Stimulated activated CD8-positive, alpha-beta memory T cell treated with anti-CD3 and anti-CD28 coated beads, Interleukin-7, amount 100 ng/mL, for 48 hours (primary cell): ENCODE measurements at regions not wholly inside any gene's neighbourhood (a gene's known extent, or its start where the extent isn't known, plus 50 kb on each side); places are given as distances from the start of the nearest gene placed in this dataset.

ENCODE experiments used
- DNase-seq, 2 donors: peaks; one replicate each; pipeline ENCODE4 v3.0.0-alpha.2; 2020; ENCODE audit warnings: low read depth in 1 of 2; ENCODE audit errors: extremely low read depth in 1 of 2

- DNase-seq, result no peak
These were observed 421.0 kb downstream of the DYNC2H1 start for GRCh38 chr11:103530257-103530656.

GRCh38 chr11:103532133-103532788 lies 423.0 kb downstream of the DYNC2H1 start:
- no peak for DNase-seq

DNA sequence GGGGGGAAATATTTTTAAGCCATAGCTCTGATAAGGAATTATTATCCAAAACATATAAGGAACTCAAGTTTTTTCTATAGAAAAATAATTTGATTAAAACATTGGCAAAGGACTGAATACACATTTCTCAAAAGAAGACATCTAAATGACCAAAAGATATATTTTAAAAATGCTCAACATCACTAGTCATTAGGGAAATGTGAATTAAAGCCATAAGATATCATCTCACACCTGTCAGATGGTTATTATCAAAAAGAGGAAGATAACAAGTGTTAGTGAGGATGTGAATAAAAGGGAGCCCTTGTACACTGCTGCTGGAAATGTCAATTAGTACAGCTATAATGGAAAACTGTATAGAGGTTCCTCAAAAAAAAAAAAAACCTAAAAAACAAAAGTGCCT lies 425.0 kb downstream of the DYNC2H1 start:
- no peak for DNase-seq

DNA sequence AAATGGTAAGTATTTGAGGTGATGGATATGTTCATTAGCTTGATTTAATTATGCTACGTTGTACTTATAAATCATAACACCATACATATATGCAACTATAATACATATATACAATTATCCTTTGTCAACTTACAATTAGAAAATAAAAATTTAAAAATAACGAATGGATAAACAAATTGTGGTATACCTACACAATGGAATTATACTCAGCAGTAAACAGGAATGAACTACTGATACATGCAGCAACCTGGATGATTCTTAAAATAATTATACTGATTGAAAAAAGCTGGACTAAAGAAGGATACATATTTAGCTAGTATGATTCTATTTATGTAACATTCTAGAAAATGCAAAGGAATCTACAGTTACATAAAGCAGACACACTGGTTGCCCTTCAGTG lies 425.7 kb downstream of the DYNC2H1 start:
- no peak for DNase-seq

DNA sequence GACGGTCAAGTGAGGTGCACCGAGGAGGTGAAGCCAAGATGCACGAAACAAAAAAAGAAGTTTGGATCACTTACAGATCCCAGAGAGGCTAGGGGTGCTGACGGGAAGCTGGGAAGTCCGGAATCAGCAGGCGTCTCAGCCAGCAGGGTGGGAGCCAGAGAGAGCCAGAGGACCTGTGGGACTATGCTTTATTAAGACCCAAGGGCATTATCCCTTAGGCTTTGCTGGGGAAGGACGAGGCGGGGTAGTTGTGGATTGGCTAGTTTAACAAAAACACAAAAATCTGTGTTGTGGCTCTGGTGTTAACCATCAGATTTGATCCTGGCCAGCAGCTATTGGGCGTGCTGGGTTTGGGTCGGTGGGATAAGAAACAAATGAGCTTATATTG lies 427.1 kb downstream of the DYNC2H1 start:
- DNase-seq, result no peak

- DNase-seq, result no peak
These were observed 428.8 kb downstream of the DYNC2H1 start for GRCh38 chr11:103537904-103538502.

DNA sequence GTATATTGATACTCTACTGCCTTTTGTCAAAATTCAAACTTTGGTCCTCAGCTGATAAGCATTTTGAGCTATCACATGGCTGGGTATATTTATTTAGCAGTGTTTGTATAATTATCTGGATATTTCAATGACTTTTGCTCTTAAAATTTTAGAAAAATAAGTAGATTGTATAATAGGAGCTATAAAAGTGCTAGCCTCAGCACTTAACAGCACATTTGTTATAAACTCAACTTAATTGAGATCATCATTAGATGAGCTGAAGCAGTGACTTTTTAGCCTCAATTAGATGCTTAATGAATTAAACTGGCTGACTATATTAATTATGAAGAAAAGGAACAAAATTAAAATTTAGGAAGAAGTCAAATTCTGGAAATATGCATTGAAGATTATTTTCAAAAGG lies 429.9 kb downstream of the DYNC2H1 start:
- no peak for DNase-seq

DNA sequence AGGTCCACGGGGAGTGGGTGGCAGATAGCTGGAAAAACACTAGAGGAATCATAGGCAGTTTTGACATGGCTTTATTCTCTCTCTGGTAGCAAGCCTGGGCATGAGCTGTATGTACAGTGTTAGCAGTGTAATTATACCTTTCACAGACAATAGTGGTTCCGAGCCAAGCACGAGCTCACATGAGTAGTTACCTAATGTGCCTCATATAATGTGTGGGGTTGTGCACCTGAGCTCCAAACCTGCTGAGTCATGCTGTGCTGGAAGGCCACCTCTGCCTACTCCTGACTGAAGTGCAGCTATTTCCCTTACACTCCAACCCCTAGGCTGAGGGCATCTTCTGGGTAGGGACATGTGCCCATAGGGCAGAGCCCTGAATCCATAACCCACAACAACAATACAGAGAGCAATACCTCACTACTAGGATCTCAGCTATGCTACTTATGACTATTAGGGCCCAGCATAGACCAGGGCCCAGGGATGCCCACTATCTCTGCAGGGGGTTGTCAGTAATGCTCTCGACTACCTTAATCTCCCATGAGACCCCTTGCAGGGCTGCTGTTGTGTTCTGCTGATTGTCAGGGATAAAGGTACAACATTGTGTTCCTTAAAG lies 432.1 kb downstream of the DYNC2H1 start:
- no peak for DNase-seq

- no peak for DNase-seq
These were observed 433.6 kb downstream of the DYNC2H1 start for GRCh38 chr11:103542851-103543250.

- DNase-seq, result no peak
These were observed 434.2 kb downstream of the DYNC2H1 start for GRCh38 chr11:103543456-103543855.

GRCh38 chr11:103544874-103545273 lies 435.6 kb downstream of the DYNC2H1 start:
- no peak for DNase-seq

DNA sequence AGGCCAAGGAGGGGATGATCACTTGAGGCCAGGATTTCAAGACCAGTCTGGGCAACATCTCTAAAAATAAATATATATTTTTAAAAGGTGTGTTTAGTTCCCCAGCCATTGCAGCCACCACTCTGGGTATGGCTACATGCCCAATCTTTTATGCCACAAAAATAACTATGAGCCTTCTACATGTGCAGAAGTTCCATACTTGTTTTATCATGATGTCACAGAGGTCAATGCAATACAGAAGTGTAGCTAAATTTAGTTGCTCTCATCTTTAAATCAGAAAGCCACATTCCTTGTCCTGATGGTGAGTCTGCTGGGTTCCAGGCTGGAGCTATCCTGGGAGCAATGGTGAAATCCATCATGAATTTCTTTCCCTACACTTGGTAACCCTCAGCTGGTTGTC lies 436.3 kb downstream of the DYNC2H1 start:
- DNase-seq, result no peak

DNA sequence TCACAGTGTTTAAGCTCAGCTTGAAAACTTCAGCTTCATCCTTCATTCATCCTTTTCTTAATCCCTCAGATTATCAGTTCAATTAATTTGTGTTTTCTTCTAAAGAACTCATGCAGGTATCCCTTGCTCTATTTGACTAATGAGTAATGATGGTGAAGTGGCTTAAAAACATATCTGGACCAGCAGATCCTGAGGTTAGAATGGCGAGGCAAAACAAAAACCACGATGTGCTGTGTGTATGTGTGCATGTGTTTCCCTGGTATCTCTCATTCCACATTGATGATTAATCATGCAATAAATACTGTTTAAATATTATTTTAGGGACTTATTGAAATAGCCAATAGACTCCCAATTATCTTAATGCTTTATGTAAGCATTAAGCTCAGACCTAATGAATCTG lies 437.0 kb downstream of the DYNC2H1 start:
- no peak for DNase-seq

DNA sequence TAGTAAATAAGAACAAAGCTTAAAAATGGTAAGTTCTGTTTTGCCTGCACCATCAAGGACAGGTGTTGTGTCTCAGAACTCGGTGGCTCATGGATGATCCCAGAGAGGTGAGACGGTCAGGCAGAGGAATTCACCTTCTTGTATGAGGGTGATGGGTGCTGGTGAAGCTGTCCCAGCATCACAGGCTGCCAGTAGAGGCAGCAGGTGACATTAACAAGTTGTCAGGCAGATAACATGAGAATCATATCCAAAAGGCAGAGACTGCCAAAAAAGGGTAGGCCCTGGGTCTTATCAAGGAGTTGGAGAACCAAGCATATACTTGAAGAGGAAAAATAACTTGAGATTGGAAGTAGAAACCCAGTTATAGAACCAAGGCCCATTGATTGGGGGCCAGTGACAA lies 437.8 kb downstream of the DYNC2H1 start:
- no peak for DNase-seq

GRCh38 chr11:103547691-103548090 lies 438.5 kb downstream of the DYNC2H1 start:
- DNase-seq, result no peak

DNA sequence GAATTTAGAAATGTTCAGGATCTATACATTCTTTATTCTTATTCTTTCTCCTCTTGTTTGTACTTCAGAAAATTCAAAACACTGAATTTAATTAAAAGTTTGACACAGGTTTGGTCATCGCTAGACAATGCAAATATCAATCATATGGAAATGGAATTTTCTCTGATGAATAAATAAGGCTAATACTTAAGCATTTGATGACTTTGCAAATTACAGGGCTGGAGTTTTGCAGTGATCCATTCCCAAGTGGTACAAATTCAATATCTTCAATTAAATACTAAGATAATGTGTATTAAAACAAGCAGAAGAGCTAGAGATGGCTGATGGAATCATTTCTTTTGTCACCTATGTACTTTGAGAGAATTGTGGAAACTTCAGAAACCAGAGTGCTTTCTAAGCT lies 439.6 kb downstream of the DYNC2H1 start:
- DNase-seq, result no peak

- no peak for DNase-seq
These were observed 441.6 kb downstream of the DYNC2H1 start for GRCh38 chr11:103550811-103551210.

GRCh38 chr11:103552086-103552485 lies 442.9 kb downstream of the DYNC2H1 start:
- DNase-seq, result no peak

- no peak for DNase-seq
These were observed 446.9 kb downstream of the DYNC2H1 start for GRCh38 chr11:103556171-103556570.

DNA sequence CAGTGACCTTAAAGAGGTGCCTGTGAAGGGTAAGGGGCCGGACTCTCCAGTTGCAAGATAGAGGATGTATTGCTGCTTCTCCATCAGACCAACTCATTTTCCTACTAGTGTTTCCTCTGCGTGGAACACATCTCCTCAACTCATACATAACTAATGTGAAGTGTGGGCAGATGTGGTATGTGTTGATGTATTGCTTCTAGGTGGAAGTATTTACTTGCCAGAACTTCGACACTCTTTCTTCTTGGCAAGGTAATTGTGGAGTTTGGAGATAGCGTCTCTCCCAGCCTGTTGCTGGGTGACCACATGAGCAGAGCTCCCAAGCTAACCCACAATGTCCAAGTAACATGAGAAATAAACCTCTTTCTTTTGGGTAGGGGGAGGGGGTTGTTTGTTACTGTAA lies 456.9 kb downstream of the DYNC2H1 start:
- DNase-seq, result no peak

DNA sequence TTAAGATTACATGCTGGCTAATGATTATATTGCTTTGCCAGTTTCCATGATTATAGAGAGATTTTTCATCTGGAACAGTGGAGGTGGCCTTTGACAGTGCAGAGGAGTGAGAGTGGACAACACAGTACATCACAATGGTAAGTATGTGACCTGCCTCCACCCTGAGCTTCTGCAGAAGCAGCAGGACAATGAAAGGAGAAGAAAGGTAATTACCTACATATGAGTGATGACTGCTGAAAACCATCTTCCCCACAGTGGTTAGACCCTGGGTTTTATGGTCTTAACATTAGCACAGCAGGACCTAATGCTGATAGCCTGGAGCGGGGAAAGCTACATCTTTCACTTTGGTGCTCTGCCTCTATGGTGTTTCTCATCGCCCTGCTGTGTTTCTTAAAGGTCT lies 454.7 kb upstream of the DDI1 start:
- DNase-seq, result no peak

GRCh38 chr11:103582351-103582909 lies 454.0 kb upstream of the DDI1 start:
- DNase-seq, result no peak
